ENCODE measurements at regions not wholly inside any gene's neighbourhood (a gene's known extent, or its start where the extent isn't known, plus 50 kb on each side); places are given as distances from the start of the nearest gene placed in this dataset.

GRCh38 chr6:169014211-169015197 is 239.1 kb downstream of the THBS2 start:
- Histone ChIP-seq H3K4me3 (ENCODE audit: low read depth in 1 of 2, low read length in 2 of 2) (no peak overlapping the region), H3K4me1 (ENCODE audit: control insufficient read depth in 2 of 2, insufficient read depth in 2 of 2, low read length in 1 of 2) (peaks cover 0 to 3% of the 10 kb centered on the region in 2 donors), H3K9me3 (ENCODE audit: control insufficient read depth in 2 of 2, insufficient read depth in 1 of 2, low read depth in 1 of 2, low read length in 1 of 2) (no peaks in the 10 kb centered on the region), H3K36me3 (ENCODE audit: control insufficient read depth in 2 of 2, insufficient read depth in 2 of 2, low read length in 1 of 2) (no peaks in the 10 kb centered on the region), H3K27me3 (ENCODE audit: control insufficient read depth in 1 of 2, insufficient read depth in 2 of 2, low read length in 2 of 2) (no peaks in the 10 kb centered on the region), H3K27ac (ENCODE audit: low read depth in 2 of 2, low read length in 1 of 2) (no peak overlapping the region)
- 50 to 53% methylated on average over 5 of the region's 5 CpGs for WGBS, 2 donors

GRCh38 chr6:169009628-169010027 is 244.0 kb downstream of the THBS2 start:
- no peak overlapping the region for H3K4me3 ChIP-seq (ENCODE audit: low read depth in 1 of 2, low read length in 2 of 2)
- no peaks in the 10 kb centered on the region for H3K36me3 ChIP-seq (ENCODE audit: control insufficient read depth in 2 of 2, insufficient read depth in 2 of 2, low read length in 1 of 2)
- no peaks in the 10 kb centered on the region for H3K27me3 ChIP-seq (ENCODE audit: control insufficient read depth in 1 of 2, insufficient read depth in 2 of 2, low read length in 2 of 2)
- 48 to 54% methylated on average over 3 of the region's 3 CpGs for WGBS, 2 donors
- H3K4me1 ChIP-seq (ENCODE audit: control insufficient read depth in 2 of 2, insufficient read depth in 2 of 2, low read length in 1 of 2), result no peaks in the 10 kb centered on the region
- H3K9me3 ChIP-seq (ENCODE audit: control insufficient read depth in 2 of 2, insufficient read depth in 1 of 2, low read depth in 1 of 2, low read length in 1 of 2), result no peaks in the 10 kb centered on the region
- H3K27ac ChIP-seq (ENCODE audit: low read depth in 2 of 2, low read length in 1 of 2), result no peak overlapping the region

- Histone ChIP-seq H3K4me3 (ENCODE audit: low read depth in 1 of 2, low read length in 2 of 2) (no peak overlapping the region), H3K9me3 (ENCODE audit: control insufficient read depth in 2 of 2, insufficient read depth in 1 of 2, low read depth in 1 of 2, low read length in 1 of 2) (no peaks in the 10 kb centered on the region), H3K27me3 (ENCODE audit: control insufficient read depth in 1 of 2, insufficient read depth in 2 of 2, low read length in 2 of 2) (no peaks in the 10 kb centered on the region), H3K36me3 (ENCODE audit: control insufficient read depth in 2 of 2, insufficient read depth in 2 of 2, low read length in 1 of 2) (no peaks in the 10 kb centered on the region), H3K4me1 (ENCODE audit: control insufficient read depth in 2 of 2, insufficient read depth in 2 of 2, low read length in 1 of 2) (no peaks in the 10 kb centered on the region), H3K27ac (ENCODE audit: low read depth in 2 of 2, low read length in 1 of 2) (no peak overlapping the region)
- 53 to 62% methylated on average over 4 of the region's 4 CpGs for WGBS, 2 donors
Observed at GRCh38 chr6:169008641-169009257, 244.9 kb downstream of the THBS2 start.

GRCh38 chr6:169005166-169005565 is 248.5 kb downstream of the THBS2 start:
- WGBS, 2 donors, result 78% methylated on average over 8 of the region's 8 CpGs
- no peaks in the 10 kb centered on the region for H3K27me3 ChIP-seq (ENCODE audit: control insufficient read depth in 1 of 2, insufficient read depth in 2 of 2, low read length in 2 of 2)
- no peak overlapping the region for H3K4me3 ChIP-seq (ENCODE audit: low read depth in 1 of 2, low read length in 2 of 2)
- no peaks in the 10 kb centered on the region for H3K36me3 ChIP-seq (ENCODE audit: control insufficient read depth in 2 of 2, insufficient read depth in 2 of 2, low read length in 1 of 2)
- H3K9me3 ChIP-seq (ENCODE audit: control insufficient read depth in 2 of 2, insufficient read depth in 1 of 2, low read depth in 1 of 2, low read length in 1 of 2), result no peaks in the 10 kb centered on the region
- no peaks in the 10 kb centered on the region for H3K4me1 ChIP-seq (ENCODE audit: control insufficient read depth in 2 of 2, insufficient read depth in 2 of 2, low read length in 1 of 2)
- no peak overlapping the region for H3K27ac ChIP-seq (ENCODE audit: low read depth in 2 of 2, low read length in 1 of 2)

GRCh38 chr6:169000022-169000421 is 253.6 kb downstream of the THBS2 start:
- H3K27ac ChIP-seq (ENCODE audit: low read depth in 2 of 2, low read length in 1 of 2), result no peak overlapping the region
- no peaks in the 10 kb centered on the region for H3K27me3 ChIP-seq (ENCODE audit: control insufficient read depth in 1 of 2, insufficient read depth in 2 of 2, low read length in 2 of 2)
- 94 to 95% methylated on average over 15 of the region's 15 CpGs for WGBS, 2 donors
- H3K4me3 ChIP-seq (ENCODE audit: low read depth in 1 of 2, low read length in 2 of 2), result no peak overlapping the region
- no peaks in the 10 kb centered on the region for H3K36me3 ChIP-seq (ENCODE audit: control insufficient read depth in 2 of 2, insufficient read depth in 2 of 2, low read length in 1 of 2)
- H3K4me1 ChIP-seq (ENCODE audit: control insufficient read depth in 2 of 2, insufficient read depth in 2 of 2, low read length in 1 of 2), result no peaks in the 10 kb centered on the region
- no peaks in the 10 kb centered on the region for H3K9me3 ChIP-seq (ENCODE audit: control insufficient read depth in 2 of 2, insufficient read depth in 1 of 2, low read depth in 1 of 2, low read length in 1 of 2)

- H3K9me3 ChIP-seq (ENCODE audit: control insufficient read depth in 2 of 2, insufficient read depth in 1 of 2, low read depth in 1 of 2, low read length in 1 of 2), result no peaks in the 10 kb centered on the region
- H3K36me3 ChIP-seq (ENCODE audit: control insufficient read depth in 2 of 2, insufficient read depth in 2 of 2, low read length in 1 of 2), result no peaks in the 10 kb centered on the region
- H3K4me3 ChIP-seq (ENCODE audit: low read depth in 1 of 2, low read length in 2 of 2), result no peak overlapping the region
- no peak overlapping the region for H3K27ac ChIP-seq (ENCODE audit: low read depth in 2 of 2, low read length in 1 of 2)
- H3K27me3 ChIP-seq (ENCODE audit: control insufficient read depth in 1 of 2, insufficient read depth in 2 of 2, low read length in 2 of 2), result no peaks in the 10 kb centered on the region
- no peaks in the 10 kb centered on the region for H3K4me1 ChIP-seq (ENCODE audit: control insufficient read depth in 2 of 2, insufficient read depth in 2 of 2, low read length in 1 of 2)
- 64 to 83% methylated on average over 13 of the region's 13 CpGs for WGBS, 2 donors
Observed at GRCh38 chr6:168999392-168999791, 254.3 kb downstream of the THBS2 start.

- H3K27ac ChIP-seq (ENCODE audit: low read depth in 2 of 2, low read length in 1 of 2), result no peak overlapping the region
- H3K4me1 ChIP-seq (ENCODE audit: control insufficient read depth in 2 of 2, insufficient read depth in 2 of 2, low read length in 1 of 2), result no peaks in the 10 kb centered on the region
- no peaks in the 10 kb centered on the region for H3K36me3 ChIP-seq (ENCODE audit: control insufficient read depth in 2 of 2, insufficient read depth in 2 of 2, low read length in 1 of 2)
- 80 to 82% methylated on average over 9 of the region's 9 CpGs for WGBS, 2 donors
- H3K4me3 ChIP-seq (ENCODE audit: low read depth in 1 of 2, low read length in 2 of 2), result no peak overlapping the region
- no peaks in the 10 kb centered on the region for H3K27me3 ChIP-seq (ENCODE audit: control insufficient read depth in 1 of 2, insufficient read depth in 2 of 2, low read length in 2 of 2)
- no peaks in the 10 kb centered on the region for H3K9me3 ChIP-seq (ENCODE audit: control insufficient read depth in 2 of 2, insufficient read depth in 1 of 2, low read depth in 1 of 2, low read length in 1 of 2)
Observed at GRCh38 chr6:168996356-168996625, 257.4 kb downstream of the THBS2 start.

- Histone ChIP-seq H3K4me3 (ENCODE audit: low read depth in 1 of 2, low read length in 2 of 2) (no peak overlapping the region), H3K36me3 (ENCODE audit: control insufficient read depth in 2 of 2, insufficient read depth in 2 of 2, low read length in 1 of 2) (no peaks in the 10 kb centered on the region), H3K27ac (ENCODE audit: low read depth in 2 of 2, low read length in 1 of 2) (no peak overlapping the region), H3K27me3 (ENCODE audit: control insufficient read depth in 1 of 2, insufficient read depth in 2 of 2, low read length in 2 of 2) (no peaks in the 10 kb centered on the region), H3K9me3 (ENCODE audit: control insufficient read depth in 2 of 2, insufficient read depth in 1 of 2, low read depth in 1 of 2, low read length in 1 of 2) (no peaks in the 10 kb centered on the region), H3K4me1 (ENCODE audit: control insufficient read depth in 2 of 2, insufficient read depth in 2 of 2, low read length in 1 of 2) (no peaks in the 10 kb centered on the region)
- 88 to 89% methylated on average over 29 of the region's 29 CpGs for WGBS, 2 donors
Observed at GRCh38 chr6:168995526-168996355, 257.9 kb downstream of the THBS2 start.

- no peak overlapping the region for H3K4me3 ChIP-seq (ENCODE audit: low read depth in 1 of 2, low read length in 2 of 2)
- H3K36me3 ChIP-seq (ENCODE audit: control insufficient read depth in 2 of 2, insufficient read depth in 2 of 2, low read length in 1 of 2), result no peaks in the 10 kb centered on the region
- H3K4me1 ChIP-seq (ENCODE audit: control insufficient read depth in 2 of 2, insufficient read depth in 2 of 2, low read length in 1 of 2), result no peaks in the 10 kb centered on the region
- H3K27ac ChIP-seq (ENCODE audit: low read depth in 2 of 2, low read length in 1 of 2), result no peak overlapping the region
- 84 to 85% methylated on average over 5 of the region's 5 CpGs for WGBS, 2 donors
- no peaks in the 10 kb centered on the region for H3K9me3 ChIP-seq (ENCODE audit: control insufficient read depth in 2 of 2, insufficient read depth in 1 of 2, low read depth in 1 of 2, low read length in 1 of 2)
- no peaks in the 10 kb centered on the region for H3K27me3 ChIP-seq (ENCODE audit: control insufficient read depth in 1 of 2, insufficient read depth in 2 of 2, low read length in 2 of 2)
Observed at GRCh38 chr6:168994956-168995355, 258.7 kb downstream of the THBS2 start.

Data from esophagus (tissue), 2 donors.